ENCODE measurements at regions not wholly inside any gene's neighbourhood (a gene's known extent, or its start where the extent isn't known, plus 50 kb on each side); places are given as distances from the start of the nearest gene placed in this dataset.

GRCh38 chr1:48049823-48050535, 52.8 kb upstream of the TRABD2B start:
- H3K27ac ChIP-seq: no peak overlapping the region
- no peak for TF ChIP-seq CTCF (conservative IDR thresholded peaks at IDR 0.05)

GRCh38 chr1:48048980-48049379, 51.8 kb upstream of the TRABD2B start:
- no peak for TF ChIP-seq CTCF (conservative IDR thresholded peaks at IDR 0.05)
- H3K27ac ChIP-seq: no peak overlapping the region

- no peak for TF ChIP-seq CTCF (conservative IDR thresholded peaks at IDR 0.05)
These were observed 50.9 kb upstream of the TRABD2B start for GRCh38 chr1:48048064-48048463.

GRCh38 chr1:48047116-48047515, 49.9 kb upstream of the TRABD2B start:
- no peak for TF ChIP-seq CTCF (conservative IDR thresholded peaks at IDR 0.05)
- no peak overlapping the region for H3K27ac ChIP-seq

More at GRCh38 chr1:48048064-48048463, 50.9 kb upstream of the TRABD2B start:
- H3K27ac ChIP-seq: no peak overlapping the region

All from VCaP (cell line).